ENCODE measurements at regions not wholly inside any gene's neighbourhood (a gene's known extent, or its start where the extent isn't known, plus 50 kb on each side); places are given as distances from the start of the nearest gene placed in this dataset.

DNA sequence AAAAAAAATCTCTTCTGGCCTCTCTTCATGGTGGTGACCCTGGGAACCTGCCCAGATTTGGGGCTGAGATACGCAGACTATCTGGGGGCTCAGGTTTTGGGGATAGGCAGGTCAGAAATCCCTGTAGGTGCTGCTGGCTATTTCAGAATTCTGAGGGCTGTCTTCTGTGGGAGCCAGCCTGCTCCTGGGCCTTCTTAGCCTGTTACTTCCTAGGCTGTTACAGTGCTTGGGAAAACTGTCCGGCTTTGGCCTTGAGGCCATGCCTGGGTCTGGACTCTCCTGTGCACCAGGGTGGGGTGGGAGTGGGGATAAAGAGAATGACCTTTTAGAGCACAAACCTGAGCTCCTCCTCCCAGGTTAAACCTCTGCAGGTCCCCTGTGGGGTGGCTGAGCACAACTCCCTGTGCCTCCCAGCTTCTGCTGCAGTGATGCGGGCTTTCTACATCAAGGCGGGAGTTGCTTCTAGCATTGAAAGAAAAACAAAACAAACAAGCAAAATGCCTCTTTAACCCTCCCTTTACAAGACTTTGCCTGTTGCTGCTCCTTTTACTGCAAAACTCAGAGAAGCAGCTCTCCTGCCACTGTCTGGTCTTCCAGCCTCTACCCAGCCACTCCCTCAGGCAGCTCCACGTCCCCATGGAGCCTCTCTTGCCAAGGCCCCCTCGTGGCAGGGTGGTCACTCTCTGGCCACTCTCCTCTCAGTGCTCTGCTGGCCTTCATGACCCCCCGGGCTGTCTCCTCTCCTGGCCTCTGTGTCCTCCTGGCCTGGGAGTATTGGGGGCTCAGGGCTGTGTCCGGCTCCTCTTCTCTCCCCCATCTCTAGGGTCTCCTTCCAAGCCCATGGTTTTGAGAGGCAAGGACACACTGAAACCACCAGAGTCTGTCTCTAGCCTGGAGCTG is 293.0 kb upstream of the HS6ST1 start:
- TF ChIP-seq, protein P1, sequence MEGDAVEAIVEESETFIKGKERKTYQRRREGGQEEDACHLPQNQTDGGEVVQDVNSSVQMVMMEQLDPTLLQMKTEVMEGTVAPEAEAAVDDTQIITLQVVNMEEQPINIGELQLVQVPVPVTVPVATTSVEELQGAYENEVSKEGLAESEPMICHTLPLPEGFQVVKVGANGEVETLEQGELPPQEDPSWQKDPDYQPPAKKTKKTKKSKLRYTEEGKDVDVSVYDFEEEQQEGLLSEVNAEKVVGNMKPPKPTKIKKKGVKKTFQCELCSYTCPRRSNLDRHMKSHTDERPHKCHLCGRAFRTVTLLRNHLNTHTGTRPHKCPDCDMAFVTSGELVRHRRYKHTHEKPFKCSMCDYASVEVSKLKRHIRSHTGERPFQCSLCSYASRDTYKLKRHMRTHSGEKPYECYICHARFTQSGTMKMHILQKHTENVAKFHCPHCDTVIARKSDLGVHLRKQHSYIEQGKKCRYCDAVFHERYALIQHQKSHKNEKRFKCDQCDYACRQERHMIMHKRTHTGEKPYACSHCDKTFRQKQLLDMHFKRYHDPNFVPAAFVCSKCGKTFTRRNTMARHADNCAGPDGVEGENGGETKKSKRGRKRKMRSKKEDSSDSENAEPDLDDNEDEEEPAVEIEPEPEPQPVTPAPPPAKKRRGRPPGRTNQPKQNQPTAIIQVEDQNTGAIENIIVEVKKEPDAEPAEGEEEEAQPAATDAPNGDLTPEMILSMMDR (IDR thresholded peaks at IDR 0.05; ENCODE audit: extremely low read depth in 1 of 2, insufficient read depth in 1 of 2, low read depth in 1 of 2, low read length in 2 of 2): no peak
- TF ChIP-seq EZH2 (IDR thresholded peaks at IDR 0.05; ENCODE audit: borderline replicate concordance, low read depth, low read length, severe bottlenecking) (no peak), POLR2A (IDR thresholded peaks at IDR 0.05; ENCODE audit: low read depth, low read length) (no peak), POLR2AphosphoS5 (IDR thresholded peaks at IDR 0.05; ENCODE audit: insufficient read depth, low read depth, low read length) (no peak)
- TF ChIP-seq, protein P2, sequence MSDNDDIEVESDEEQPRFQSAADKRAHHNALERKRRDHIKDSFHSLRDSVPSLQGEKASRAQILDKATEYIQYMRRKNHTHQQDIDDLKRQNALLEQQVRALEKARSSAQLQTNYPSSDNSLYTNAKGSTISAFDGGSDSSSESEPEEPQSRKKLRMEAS (IDR thresholded peaks at IDR 0.05; ENCODE audit: insufficient read depth, insufficient read length): no peak
